ENCODE measurements at regions not wholly inside any gene's neighbourhood (a gene's known extent, or its start where the extent isn't known, plus 50 kb on each side); places are given as distances from the start of the nearest gene placed in this dataset.

DNA sequence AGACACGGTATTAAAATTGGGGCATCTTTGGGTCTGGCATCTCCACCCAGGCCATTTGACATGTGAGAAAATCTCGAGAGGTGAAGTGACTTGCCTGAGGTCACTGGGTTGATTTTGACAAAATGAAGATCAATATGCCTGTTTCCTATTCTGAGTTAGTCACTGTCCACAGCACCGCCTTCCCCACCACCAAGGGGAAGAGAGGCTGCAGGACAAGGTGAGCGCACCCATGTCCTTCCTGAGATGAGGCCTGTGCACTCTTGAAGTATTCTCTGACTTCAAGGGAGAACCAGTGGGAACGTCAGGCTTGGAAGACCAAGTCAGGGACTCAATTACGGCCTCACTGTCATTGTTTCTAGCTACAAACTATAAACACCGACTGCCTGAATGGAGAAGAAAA, 49.9 kb upstream of the WSB1 start:
- TF ChIP-seq, protein P1, sequence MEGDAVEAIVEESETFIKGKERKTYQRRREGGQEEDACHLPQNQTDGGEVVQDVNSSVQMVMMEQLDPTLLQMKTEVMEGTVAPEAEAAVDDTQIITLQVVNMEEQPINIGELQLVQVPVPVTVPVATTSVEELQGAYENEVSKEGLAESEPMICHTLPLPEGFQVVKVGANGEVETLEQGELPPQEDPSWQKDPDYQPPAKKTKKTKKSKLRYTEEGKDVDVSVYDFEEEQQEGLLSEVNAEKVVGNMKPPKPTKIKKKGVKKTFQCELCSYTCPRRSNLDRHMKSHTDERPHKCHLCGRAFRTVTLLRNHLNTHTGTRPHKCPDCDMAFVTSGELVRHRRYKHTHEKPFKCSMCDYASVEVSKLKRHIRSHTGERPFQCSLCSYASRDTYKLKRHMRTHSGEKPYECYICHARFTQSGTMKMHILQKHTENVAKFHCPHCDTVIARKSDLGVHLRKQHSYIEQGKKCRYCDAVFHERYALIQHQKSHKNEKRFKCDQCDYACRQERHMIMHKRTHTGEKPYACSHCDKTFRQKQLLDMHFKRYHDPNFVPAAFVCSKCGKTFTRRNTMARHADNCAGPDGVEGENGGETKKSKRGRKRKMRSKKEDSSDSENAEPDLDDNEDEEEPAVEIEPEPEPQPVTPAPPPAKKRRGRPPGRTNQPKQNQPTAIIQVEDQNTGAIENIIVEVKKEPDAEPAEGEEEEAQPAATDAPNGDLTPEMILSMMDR (conservative IDR thresholded peaks at IDR 0.05 in 1 of 2, IDR thresholded peaks at IDR 0.05 in 1 of 2; ENCODE audit: extremely low read depth in 1 of 2, insufficient read depth in 1 of 2, low read depth in 1 of 2, low read length in 2 of 2), result no peak
- TF ChIP-seq EZH2 (IDR thresholded peaks at IDR 0.05; ENCODE audit: borderline replicate concordance, low read length), result no peak
